Vagina (tissue), 2 donors: ENCODE measurements at regions not wholly inside any gene's neighbourhood (a gene's known extent, or its start where the extent isn't known, plus 50 kb on each side); places are given as distances from the start of the nearest gene placed in this dataset.

Source experiments
- POLR2A ChIP-seq, 2 donors: fragments of 450-650 bp; IDR thresholded peaks; one replicate each; pipeline ENCODE4 v1.6.1; 2017; ENCODE audit warnings: antibody characterized with exemption in 2 of 2, mild to moderate bottlenecking in 2 of 2, moderate library complexity in 2 of 2
- POLR2AphosphoS5 ChIP-seq, 2 donors: sonication (generic); formaldehyde crosslinking; IDR thresholded peaks; one replicate each; pipeline ENCODE4 v1.9.0; 2017; ENCODE audit warnings: antibody characterized with exemption in 2 of 2, mild to moderate bottlenecking in 2 of 2, low read depth in 1 of 2; ENCODE audit not compliant: insufficient read depth in 1 of 2
- TF ChIP-seq, protein P1 (sequence below), 3 experiments: fragments of 450-650 bp in 2 of 3; fragments of 200-600 bp in 1 of 3; sonication (generic) in 1 of 3; IDR thresholded peaks; one replicate each; pipeline ENCODE4 v1.5.1; 2017 to 2019; ENCODE audit warnings: antibody characterized with exemption in 3 of 3, mild to moderate bottlenecking in 2 of 3, moderate library complexity in 2 of 3

- no peak for TF ChIP-seq POLR2A (IDR thresholded peaks at IDR 0.05)
- TF ChIP-seq, protein P1, sequence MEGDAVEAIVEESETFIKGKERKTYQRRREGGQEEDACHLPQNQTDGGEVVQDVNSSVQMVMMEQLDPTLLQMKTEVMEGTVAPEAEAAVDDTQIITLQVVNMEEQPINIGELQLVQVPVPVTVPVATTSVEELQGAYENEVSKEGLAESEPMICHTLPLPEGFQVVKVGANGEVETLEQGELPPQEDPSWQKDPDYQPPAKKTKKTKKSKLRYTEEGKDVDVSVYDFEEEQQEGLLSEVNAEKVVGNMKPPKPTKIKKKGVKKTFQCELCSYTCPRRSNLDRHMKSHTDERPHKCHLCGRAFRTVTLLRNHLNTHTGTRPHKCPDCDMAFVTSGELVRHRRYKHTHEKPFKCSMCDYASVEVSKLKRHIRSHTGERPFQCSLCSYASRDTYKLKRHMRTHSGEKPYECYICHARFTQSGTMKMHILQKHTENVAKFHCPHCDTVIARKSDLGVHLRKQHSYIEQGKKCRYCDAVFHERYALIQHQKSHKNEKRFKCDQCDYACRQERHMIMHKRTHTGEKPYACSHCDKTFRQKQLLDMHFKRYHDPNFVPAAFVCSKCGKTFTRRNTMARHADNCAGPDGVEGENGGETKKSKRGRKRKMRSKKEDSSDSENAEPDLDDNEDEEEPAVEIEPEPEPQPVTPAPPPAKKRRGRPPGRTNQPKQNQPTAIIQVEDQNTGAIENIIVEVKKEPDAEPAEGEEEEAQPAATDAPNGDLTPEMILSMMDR (IDR thresholded peaks at IDR 0.05) = no peak
- TF ChIP-seq POLR2AphosphoS5 (IDR thresholded peaks at IDR 0.05; ENCODE audit: insufficient read depth in 1 of 2, low read depth in 1 of 2) = no peak
Measured at GRCh38 chr1:116302281-116302680, 70.8 kb upstream of the ATP1A1 start.
